Naive thymus-derived CD4-positive, alpha-beta T cell (primary cell): ENCODE measurements at regions not wholly inside any gene's neighbourhood (a gene's known extent, or its start where the extent isn't known, plus 50 kb on each side); places are given as distances from the start of the nearest gene placed in this dataset.

Experiments used
- ATAC-seq: fragments of 150-1000 bp; cut with Tn5 transposase; 2 replicates; pipeline ENCODE4 v1.10.0; 2021; ENCODE audit warnings: mild to moderate bottlenecking, moderate library complexity
- CTCF ChIA-PET: fragments of 350-600 bp; sonication (Branson Sonifier 250); formaldehyde crosslinking; loops from one replicate; lab custom pipeline; 2021; ENCODE audit warnings: antibody characterized with exemption; lab: Charles Lee
- POLR2A ChIA-PET: fragments of 350-600 bp; sonication (Branson Sonifier 250); formaldehyde crosslinking; loops from one replicate; lab custom pipeline; 2021; ENCODE audit warnings: antibody characterized with exemption, inconsistent platforms; lab: Charles Lee
- DNase-seq, 9 donors: peaks; one replicate each; pipeline versions ENCODE4 v3.0.0 to v3.0.0-alpha.2; 2020 to 2022; ENCODE audit warnings: mixed read lengths in 1 of 9
- H3K27ac ChIP-seq: one replicate; pipeline ENCODE4 v1.7.0; 2013; ENCODE audit warnings: mild to moderate bottlenecking, low read depth, low read length, moderate library complexity
- H3K27me3 ChIP-seq, 2 donors: one replicate each; pipeline ENCODE4 v1.7.0; 2013; ENCODE audit warnings: low read length in 2 of 2, mild to moderate bottlenecking in 2 of 2, moderate library complexity in 2 of 2; ENCODE audit not compliant: control insufficient read depth in 2 of 2, insufficient read depth in 2 of 2
- H3K36me3 ChIP-seq, 3 experiments: 1 replicate in 2 of 3; 2 replicates in 1 of 3; pipeline ENCODE4 v1.7.0; 2013; ENCODE audit warnings: low read length in 3 of 3, mild to moderate bottlenecking in 3 of 3, moderate library complexity in 1 of 3; ENCODE audit not compliant: insufficient read depth in 3 of 3, control insufficient read depth in 2 of 3
- H3K4me1 ChIP-seq, 2 donors: one replicate each; pipeline ENCODE4 v1.7.0; 2013; ENCODE audit warnings: low read length in 2 of 2, mild to moderate bottlenecking in 2 of 2, moderate library complexity in 1 of 2; ENCODE audit not compliant: control insufficient read depth in 2 of 2, insufficient read depth in 2 of 2
- H3K4me3 ChIP-seq: 2 replicates; pipeline ENCODE4 v1.7.0; 2013; ENCODE audit warnings: mild to moderate bottlenecking, low read length
- H3K9me3 ChIP-seq, 3 experiments: 1 replicate in 2 of 3; 2 replicates in 1 of 3; pipeline ENCODE4 v1.7.0; 2013; ENCODE audit warnings: low read length in 3 of 3; ENCODE audit not compliant: control insufficient read depth in 2 of 3
- H3K27ac Mint-ChIP-seq, 9 donors: one replicate each; pipeline ENCODE4 v1.8.0; 2020 to 2022; ENCODE audit warnings: mixed read lengths in 9 of 9, mild to moderate bottlenecking in 8 of 9, moderate library complexity in 5 of 9, inconsistent platforms in 2 of 9
- H3K27me3 Mint-ChIP-seq, 5 donors: one replicate each; pipeline ENCODE4 v1.8.0; 2021 to 2022; ENCODE audit warnings: mixed read lengths in 5 of 5, mild to moderate bottlenecking in 1 of 5
- H3K36me3 Mint-ChIP-seq, 5 donors: one replicate each; pipeline ENCODE4 v1.8.0; 2020 to 2022; ENCODE audit warnings: mixed read lengths in 5 of 5, mild to moderate bottlenecking in 3 of 5, inconsistent platforms in 1 of 5
- H3K4me1 Mint-ChIP-seq, 7 donors: one replicate each; pipeline ENCODE4 v1.8.0; 2020 to 2022; ENCODE audit warnings: mixed read lengths in 7 of 7, mild to moderate bottlenecking in 3 of 7, inconsistent platforms in 1 of 7
- H3K4me3 Mint-ChIP-seq, 10 donors: one replicate each; pipeline ENCODE4 v1.8.0; 2020 to 2022; ENCODE audit warnings: mild to moderate bottlenecking in 10 of 10, mixed read lengths in 10 of 10, moderate library complexity in 6 of 10, inconsistent platforms in 2 of 10
- H3K9me3 Mint-ChIP-seq, 11 donors: one replicate each; pipeline ENCODE4 v1.8.0; 2020 to 2022; ENCODE audit warnings: mixed read lengths in 11 of 11, mild to moderate bottlenecking in 4 of 11, inconsistent platforms in 1 of 11, moderate library complexity in 1 of 11
- intact Hi-C, 2 donors: fragments of 100-400 bp; cut with micrococcal nuclease; formaldehyde crosslinking; loops; one replicate each; pipeline ENCODE4 v1.15.1; 2023

DNA sequence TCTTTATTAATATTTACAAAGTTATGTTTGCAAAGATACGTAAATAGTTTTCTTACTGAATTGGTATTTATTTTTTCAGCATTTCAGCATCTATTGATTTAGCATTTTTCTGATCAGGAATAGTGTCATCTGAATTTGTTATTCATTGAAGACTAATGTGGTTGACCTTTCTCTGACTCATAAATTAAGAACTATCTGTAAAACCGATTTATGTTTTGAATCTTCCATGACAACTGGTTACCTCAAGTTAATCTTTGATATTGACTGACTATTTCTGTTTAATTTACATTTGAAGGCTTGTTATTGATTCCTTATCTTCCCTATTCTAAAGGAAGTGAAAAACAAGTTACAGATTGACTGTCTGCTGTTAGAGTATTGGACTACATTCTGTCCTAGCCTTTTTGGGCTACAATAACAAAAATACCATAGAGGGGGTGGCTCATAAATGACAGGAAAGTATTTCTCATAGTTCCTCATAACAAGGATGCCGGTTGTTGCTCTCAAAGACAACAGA is 1131.4 kb downstream of the PLA2G4A start:
- DNase-seq: no peak
- POLR2A ChIA-PET: no interaction called here
- no peaks in the 10 kb centered on the region for H3K4me1 Mint-ChIP-seq
- H3K27ac Mint-ChIP-seq: no peak overlapping the region
- Histone ChIP-seq H3K4me1 (no peaks in the 10 kb centered on the region), H3K9me3 (no peaks in the 10 kb centered on the region), H3K27ac (no peak overlapping the region), H3K4me3 (no peak overlapping the region), H3K36me3 (no peaks in the 10 kb centered on the region), H3K27me3 (no peaks in the 10 kb centered on the region)
- no peak for ATAC-seq
- no peak overlapping the region for H3K4me3 Mint-ChIP-seq
- intact Hi-C loops: no loop called here
- no peaks in the 10 kb centered on the region for H3K36me3 Mint-ChIP-seq
- H3K9me3 Mint-ChIP-seq: peaks cover 0 to 16% (median 2%) of the 10 kb centered on the region in 11 donors
- CTCF ChIA-PET: no interaction called here
- no peaks in the 10 kb centered on the region for H3K27me3 Mint-ChIP-seq

DNA sequence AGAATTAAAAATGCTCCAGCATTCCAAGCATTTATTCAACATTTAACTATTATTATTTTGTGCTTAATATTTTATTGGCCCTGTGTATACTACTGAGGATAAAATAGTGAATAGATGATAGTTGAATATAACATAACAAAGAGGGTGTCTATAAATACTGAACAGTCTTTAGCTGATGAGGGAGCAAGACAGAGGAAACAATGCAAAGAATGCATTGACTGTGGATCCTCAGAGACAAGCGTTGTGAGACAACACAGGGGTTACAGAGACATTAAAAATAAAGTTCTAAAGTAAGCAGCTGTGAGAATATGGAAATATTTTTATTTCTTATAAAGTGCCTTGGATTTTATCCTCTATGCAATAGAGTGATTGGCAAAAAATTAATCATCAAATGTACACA is 1133.1 kb downstream of the PLA2G4A start:
- Histone ChIP-seq H3K4me3 (no peak overlapping the region), H3K36me3 (no peaks in the 10 kb centered on the region), H3K27me3 (no peaks in the 10 kb centered on the region), H3K4me1 (no peaks in the 10 kb centered on the region), H3K27ac (no peak overlapping the region), H3K9me3 (no peaks in the 10 kb centered on the region)
- Mint-ChIP-seq H3K27ac (no peak overlapping the region), H3K36me3 (no peaks in the 10 kb centered on the region), H3K4me1 (no peaks in the 10 kb centered on the region), H3K9me3 (peaks cover 0 to 10% (median 0%) of the 10 kb centered on the region in 11 donors), H3K27me3 (no peaks in the 10 kb centered on the region), H3K4me3 (no peak overlapping the region)
- POLR2A ChIA-PET: no interaction called here
- ATAC-seq (no peak), DNase-seq (no peak)
- intact Hi-C loops: no loop called here
- CTCF ChIA-PET: no interaction called here

DNA sequence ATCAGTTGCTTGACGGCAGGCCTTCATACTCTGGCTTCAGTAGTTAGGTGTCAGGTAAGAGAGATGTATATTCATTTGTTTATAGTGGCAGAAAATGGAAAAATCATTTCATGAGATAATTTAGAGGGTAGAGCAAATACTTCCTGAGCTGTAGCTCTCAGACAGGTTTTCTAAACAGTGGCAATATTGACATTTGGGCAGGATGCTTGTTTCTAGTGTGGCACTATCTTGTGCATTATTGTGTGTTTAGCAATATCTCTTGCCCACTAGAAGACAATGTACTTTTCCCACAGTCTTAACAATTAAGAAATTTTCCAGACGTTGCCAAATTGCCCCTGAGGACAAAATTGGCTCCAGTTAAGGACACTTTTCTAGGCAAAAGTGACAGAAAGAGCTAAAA is 1143.1 kb downstream of the PLA2G4A start:
- H3K4me1 ChIP-seq: no peaks in the 10 kb centered on the region
- no peak overlapping the region for H3K27ac Mint-ChIP-seq
- H3K36me3 Mint-ChIP-seq: no peaks in the 10 kb centered on the region
- ATAC-seq (no peak), DNase-seq (no peak)
- CTCF ChIA-PET: no interaction called here
- no peak overlapping the region for H3K4me3 ChIP-seq
- intact Hi-C loops: no loop called here
- no peaks in the 10 kb centered on the region for H3K27me3 Mint-ChIP-seq
- H3K36me3 ChIP-seq: no peaks in the 10 kb centered on the region
- peaks cover 0 to 2% (median 0%) of the 10 kb centered on the region in 7 donors for H3K4me1 Mint-ChIP-seq
- peaks cover 0 to 21% (median 3%) of the 10 kb centered on the region in 11 donors for H3K9me3 Mint-ChIP-seq
- no peak overlapping the region for H3K4me3 Mint-ChIP-seq
- H3K27me3 ChIP-seq: no peaks in the 10 kb centered on the region
- no peak overlapping the region for H3K27ac ChIP-seq
- no peaks in the 10 kb centered on the region for H3K9me3 ChIP-seq
- POLR2A ChIA-PET: no interaction called here

DNA sequence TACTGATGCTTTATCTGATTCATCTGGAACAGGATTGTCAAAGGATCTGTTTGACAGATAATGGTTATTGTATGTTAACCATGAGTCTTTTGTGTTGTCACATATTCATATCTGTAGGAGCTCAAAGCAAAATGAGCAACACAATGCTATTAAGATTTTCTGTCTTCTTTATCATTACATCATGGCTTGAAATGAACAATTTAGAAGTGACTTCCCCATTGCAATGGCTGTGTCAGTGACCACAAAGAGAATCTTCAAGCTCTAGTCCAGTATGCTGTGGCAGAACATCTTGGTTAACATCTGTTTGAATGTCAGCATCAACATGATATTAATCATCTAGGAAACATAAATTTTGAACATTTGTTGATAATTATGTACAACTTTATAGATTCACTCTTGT is 1148.5 kb downstream of the PLA2G4A start:
- Mint-ChIP-seq H3K4me3 (no peak overlapping the region), H3K4me1 (no peaks in the 10 kb centered on the region), H3K27ac (no peak overlapping the region), H3K27me3 (no peaks in the 10 kb centered on the region), H3K9me3 (peaks cover 2 to 17% (median 6%) of the 10 kb centered on the region in 11 donors), H3K36me3 (peaks cover 0 to 5% (median 0%) of the 10 kb centered on the region in 5 donors)
- Histone ChIP-seq H3K4me3 (no peak overlapping the region), H3K4me1 (no peaks in the 10 kb centered on the region), H3K36me3 (no peaks in the 10 kb centered on the region), H3K27me3 (no peaks in the 10 kb centered on the region), H3K27ac (no peak overlapping the region), H3K9me3 (no peaks in the 10 kb centered on the region)
- ATAC-seq (no peak), DNase-seq (no peak)
- intact Hi-C loops: no loop called here
- POLR2A ChIA-PET: no interaction called here
- CTCF ChIA-PET: no interaction called here

GRCh38 chr1:187985145-187985896 is 1156.6 kb downstream of the PLA2G4A start:
- Mint-ChIP-seq H3K36me3 (peaks cover 0 to 5% (median 0%) of the 10 kb centered on the region in 5 donors), H3K9me3 (peaks cover 0 to 20% (median 5%) of the 10 kb centered on the region in 11 donors), H3K27ac (no peak overlapping the region), H3K27me3 (no peaks in the 10 kb centered on the region), H3K4me3 (no peak overlapping the region), H3K4me1 (no peaks in the 10 kb centered on the region)
- intact Hi-C loops: no loop called here
- H3K36me3 ChIP-seq: no peaks in the 10 kb centered on the region
- H3K4me3 ChIP-seq: no peak overlapping the region
- DNase-seq: no peak
- ATAC-seq: no peak
- ChIA-PET CTCF (no interaction called here), POLR2A (no interaction called here)
- H3K9me3 ChIP-seq: no peaks in the 10 kb centered on the region
- no peaks in the 10 kb centered on the region for H3K4me1 ChIP-seq
- no peak overlapping the region for H3K27ac ChIP-seq
- no peaks in the 10 kb centered on the region for H3K27me3 ChIP-seq

GRCh38 chr1:187985897-187986654 is 1157.3 kb downstream of the PLA2G4A start:
- H3K27me3 Mint-ChIP-seq: no peaks in the 10 kb centered on the region
- no peaks in the 10 kb centered on the region for H3K36me3 Mint-ChIP-seq
- H3K27ac Mint-ChIP-seq: no peak overlapping the region
- H3K4me3 ChIP-seq: no peak overlapping the region
- H3K27ac ChIP-seq: no peak overlapping the region
- H3K4me1 Mint-ChIP-seq: no peaks in the 10 kb centered on the region
- ChIA-PET POLR2A (no interaction called here), CTCF (no interaction called here)
- intact Hi-C loops: no loop called here
- H3K4me3 Mint-ChIP-seq: no peak overlapping the region
- no peaks in the 10 kb centered on the region for H3K36me3 ChIP-seq
- H3K9me3 ChIP-seq: no peaks in the 10 kb centered on the region
- no peak for DNase-seq
- H3K4me1 ChIP-seq: no peaks in the 10 kb centered on the region
- no peak for ATAC-seq
- H3K27me3 ChIP-seq: no peaks in the 10 kb centered on the region
- peaks cover 0 to 13% (median 3%) of the 10 kb centered on the region in 11 donors for H3K9me3 Mint-ChIP-seq
